Adrenal gland (tissue), 5 donors: ENCODE measurements at regions not wholly inside any gene's neighbourhood (a gene's known extent, or its start where the extent isn't known, plus 50 kb on each side); places are given as distances from the start of the nearest gene placed in this dataset.

Experiments
- POLR2A ChIP-seq, 2 donors: fragments of 450-650 bp; IDR thresholded peaks; one replicate each; pipeline ENCODE4 v1.6.1; 2017; ENCODE audit warnings: antibody characterized with exemption in 2 of 2, mild to moderate bottlenecking in 2 of 2, moderate library complexity in 1 of 2
- TF ChIP-seq, protein P1 (sequence below), 6 experiments: fragments of 450-650 bp in 4 of 6; fragments of 200-600 bp in 2 of 6; sonication (generic) in 1 of 6; IDR thresholded peaks; 1 replicate in 5 of 6; 2 replicates in 1 of 6; pipeline versions ENCODE4 v1.5.1 to v1.8.0; 2016 to 2021; ENCODE audit warnings: antibody characterized with exemption in 6 of 6, mild to moderate bottlenecking in 2 of 6, moderate library complexity in 1 of 6
- donor health status: DM: no; HTN: no; CAD: no.

GRCh38 chr18:38611036-38611964, 1045.7 kb upstream of the CELF4 start:
- TF ChIP-seq, protein P1, sequence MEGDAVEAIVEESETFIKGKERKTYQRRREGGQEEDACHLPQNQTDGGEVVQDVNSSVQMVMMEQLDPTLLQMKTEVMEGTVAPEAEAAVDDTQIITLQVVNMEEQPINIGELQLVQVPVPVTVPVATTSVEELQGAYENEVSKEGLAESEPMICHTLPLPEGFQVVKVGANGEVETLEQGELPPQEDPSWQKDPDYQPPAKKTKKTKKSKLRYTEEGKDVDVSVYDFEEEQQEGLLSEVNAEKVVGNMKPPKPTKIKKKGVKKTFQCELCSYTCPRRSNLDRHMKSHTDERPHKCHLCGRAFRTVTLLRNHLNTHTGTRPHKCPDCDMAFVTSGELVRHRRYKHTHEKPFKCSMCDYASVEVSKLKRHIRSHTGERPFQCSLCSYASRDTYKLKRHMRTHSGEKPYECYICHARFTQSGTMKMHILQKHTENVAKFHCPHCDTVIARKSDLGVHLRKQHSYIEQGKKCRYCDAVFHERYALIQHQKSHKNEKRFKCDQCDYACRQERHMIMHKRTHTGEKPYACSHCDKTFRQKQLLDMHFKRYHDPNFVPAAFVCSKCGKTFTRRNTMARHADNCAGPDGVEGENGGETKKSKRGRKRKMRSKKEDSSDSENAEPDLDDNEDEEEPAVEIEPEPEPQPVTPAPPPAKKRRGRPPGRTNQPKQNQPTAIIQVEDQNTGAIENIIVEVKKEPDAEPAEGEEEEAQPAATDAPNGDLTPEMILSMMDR (IDR thresholded peaks at IDR 0.05): no peak
- no peak for TF ChIP-seq POLR2A (IDR thresholded peaks at IDR 0.05)
